ENCODE measurements at regions not wholly inside any gene's neighbourhood (a gene's known extent, or its start where the extent isn't known, plus 50 kb on each side); places are given as distances from the start of the nearest gene placed in this dataset.

GRCh38 chr7:122198581-122198980 lies 54.5 kb upstream of the AASS start:
- no peak overlapping the region for H3K27ac Mint-ChIP-seq (ENCODE audit: unreplicated experiment)
- H3K4me3 ChIP-seq (ENCODE audit: insufficient read depth, low read depth, low read length) = no peak overlapping the region
- peaks cover 12% of the 10 kb centered on the region for H3K4me1 Mint-ChIP-seq (ENCODE audit: low read depth, unreplicated experiment)
- no peak overlapping the region for H3K4me3 Mint-ChIP-seq (ENCODE audit: unreplicated experiment)
- no peaks in the 10 kb centered on the region for H3K36me3 Mint-ChIP-seq (ENCODE audit: low read depth, unreplicated experiment)
- no peaks in the 10 kb centered on the region for H3K27me3 ChIP-seq (ENCODE audit: insufficient read depth, low read length)
- no peaks in the 10 kb centered on the region for H3K36me3 ChIP-seq (ENCODE audit: insufficient read depth, low read length)
- H3K27me3 Mint-ChIP-seq (ENCODE audit: low read depth, unreplicated experiment) = no peaks in the 10 kb centered on the region
- peaks cover 3% of the 10 kb centered on the region for H3K9me3 Mint-ChIP-seq (ENCODE audit: unreplicated experiment)
- H3K4me1 ChIP-seq (ENCODE audit: insufficient read depth, low read length) = no peaks in the 10 kb centered on the region
- FAIRE-seq = no peak
- no peak overlapping the region for H3K27ac ChIP-seq (ENCODE audit: low read depth, low read length)
- TF ChIP-seq CTCF (IDR thresholded peaks at IDR 0.05; ENCODE audit: insufficient read depth, low read depth, low read length) = no peak
- no peak for TF ChIP-seq EZH2 (IDR thresholded peaks at IDR 0.05; ENCODE audit: insufficient read depth, low read length)
- no peak for DNase-seq (ENCODE audit: low read depth)
- no peaks in the 10 kb centered on the region for H3K9me3 ChIP-seq (ENCODE audit: insufficient read depth, low read depth, low read length)
- H3K79me2 ChIP-seq (ENCODE audit: insufficient read depth, low read length) = no peaks in the 10 kb centered on the region
- no peak overlapping the region for H3K4me2 ChIP-seq (ENCODE audit: low read length)
- H3K9ac ChIP-seq (ENCODE audit: low read length) = no peak overlapping the region
- H2AFZ ChIP-seq (ENCODE audit: low read depth, low read length) = no peak overlapping the region
- H4K20me1 ChIP-seq (ENCODE audit: insufficient read depth, low read length) = no peaks in the 10 kb centered on the region

Data from astrocyte (in vitro differentiated cells and primary cell).